Psoas muscle (tissue), 7 donors: ENCODE measurements at regions not wholly inside any gene's neighbourhood (a gene's known extent, or its start where the extent isn't known, plus 50 kb on each side); places are given as distances from the start of the nearest gene placed in this dataset.

Source experiments
- ATAC-seq, 4 donors: fragments of 200-7000 bp; cut with Tn5 transposase; one replicate each; pipeline ENCODE4 v1.9.1; 2020; ENCODE audit warnings: moderate library complexity in 3 of 4, mild to moderate bottlenecking in 2 of 4
- DNase-seq, 2 donors: peaks; one replicate each; pipeline ENCODE4 v3.0.0-alpha.2; 2020
- H3K27ac ChIP-seq: fragments of 200-600 bp; one replicate; pipeline ENCODE4 v1.8.0; 2022
- H3K27me3 ChIP-seq, 3 donors: fragments of 200-600 bp in 1 of 3; one replicate each; pipeline versions ENCODE4 v1.6.1 to v1.8.0; 2013 to 2022; ENCODE audit warnings: low read length in 2 of 3, mild to moderate bottlenecking in 2 of 3, moderate library complexity in 1 of 3; ENCODE audit not compliant: insufficient read depth in 3 of 3
- H3K36me3 ChIP-seq, 2 donors: fragments of 200-600 bp in 1 of 2; one replicate each; pipeline versions ENCODE4 v1.6.1 to v1.8.0; 2013 to 2022; ENCODE audit warnings: low read depth in 1 of 2, mild to moderate bottlenecking in 1 of 2, moderate library complexity in 1 of 2; ENCODE audit not compliant: insufficient read depth in 1 of 2
- H3K4me1 ChIP-seq: fragments of 200-600 bp; one replicate; pipeline ENCODE4 v1.8.0; 2022
- H3K4me3 ChIP-seq: fragments of 200-600 bp; one replicate; pipeline ENCODE4 v1.8.0; 2022; ENCODE audit warnings: mild to moderate bottlenecking
- H3K9me3 ChIP-seq: fragments of 200-600 bp; one replicate; pipeline ENCODE4 v1.8.0; 2022
- WGBS, 3 donors: extraction: QIAGEN DNeasy Blood & Tissue Kit; methylation state at CpG; one replicate each; pipeline versions ENCODE4 v1.1.6 to v1.1.7; 2013; 5-methylcytosine and 5-hydroxymethylcytosine counted together
- intact Hi-C, 2 donors: fragments of 100-400 bp; cut with DNase I; formaldehyde crosslinking; loops; one replicate each; pipeline versions ENCODE4 v1.11.0 to v1.14.2; 2022
- TF ChIP-seq, protein P1 (sequence below): fragments of 200-600 bp; IDR thresholded peaks from one replicate; pipeline ENCODE4 v1.8.0; 2022; ENCODE audit warnings: antibody characterized with exemption
- donor health status: healthy with polysubstance abuse.
- donor health status: DM: no; HTN: no; CAD: no; lungs with moderate emphysema.
- donor health status: Bipolar disorder and iron deficiency.
- donor health status: healthy.
- donor health status: DM: yes; HTN: yes; CAD: no.
- donor health status: DM: no; HTN: no; CAD: no.
- donor health status: DM: yes; HTN: yes; CAD: no.

DNA sequence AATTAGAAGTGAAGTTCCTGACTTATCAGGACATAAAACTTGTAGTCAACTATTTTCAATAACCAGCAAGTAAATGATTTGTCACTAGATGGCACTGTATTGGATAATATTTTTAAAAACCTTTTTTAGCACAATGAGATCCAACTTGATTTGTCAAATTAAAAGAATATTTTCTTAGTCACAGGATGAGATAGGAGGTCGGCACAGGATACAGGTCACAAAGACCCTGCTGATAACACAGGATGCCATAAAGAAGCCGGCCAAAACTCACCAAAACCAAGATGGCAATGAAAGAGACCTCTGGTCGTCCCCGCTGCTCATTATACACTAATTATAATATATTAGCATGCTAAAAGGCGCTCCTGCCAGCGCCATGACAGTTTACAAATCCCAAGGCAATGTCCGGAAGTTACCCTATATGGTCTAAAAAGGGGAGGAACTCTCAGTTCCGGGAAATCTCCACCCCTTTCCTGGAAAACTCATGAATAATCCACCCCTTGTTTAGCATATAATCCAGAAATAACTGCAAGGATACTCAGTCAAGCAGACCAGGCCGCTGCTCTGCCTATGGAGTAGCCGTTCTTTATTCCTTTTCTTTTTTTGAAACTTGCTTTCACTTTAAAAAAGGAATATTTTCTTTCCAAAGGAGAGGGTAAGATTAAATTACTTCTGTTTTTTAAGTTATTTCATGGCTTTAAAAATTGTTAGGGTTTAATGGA is 255.7 kb upstream of the MKLN1 start:
- 54 to 59% (median 55%) methylated on average over 10 of the region's 10 CpGs for WGBS, 3 donors
- peak; percentile 19 to 50 (median 42) for ATAC-seq
- TF ChIP-seq, protein P1, sequence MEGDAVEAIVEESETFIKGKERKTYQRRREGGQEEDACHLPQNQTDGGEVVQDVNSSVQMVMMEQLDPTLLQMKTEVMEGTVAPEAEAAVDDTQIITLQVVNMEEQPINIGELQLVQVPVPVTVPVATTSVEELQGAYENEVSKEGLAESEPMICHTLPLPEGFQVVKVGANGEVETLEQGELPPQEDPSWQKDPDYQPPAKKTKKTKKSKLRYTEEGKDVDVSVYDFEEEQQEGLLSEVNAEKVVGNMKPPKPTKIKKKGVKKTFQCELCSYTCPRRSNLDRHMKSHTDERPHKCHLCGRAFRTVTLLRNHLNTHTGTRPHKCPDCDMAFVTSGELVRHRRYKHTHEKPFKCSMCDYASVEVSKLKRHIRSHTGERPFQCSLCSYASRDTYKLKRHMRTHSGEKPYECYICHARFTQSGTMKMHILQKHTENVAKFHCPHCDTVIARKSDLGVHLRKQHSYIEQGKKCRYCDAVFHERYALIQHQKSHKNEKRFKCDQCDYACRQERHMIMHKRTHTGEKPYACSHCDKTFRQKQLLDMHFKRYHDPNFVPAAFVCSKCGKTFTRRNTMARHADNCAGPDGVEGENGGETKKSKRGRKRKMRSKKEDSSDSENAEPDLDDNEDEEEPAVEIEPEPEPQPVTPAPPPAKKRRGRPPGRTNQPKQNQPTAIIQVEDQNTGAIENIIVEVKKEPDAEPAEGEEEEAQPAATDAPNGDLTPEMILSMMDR: peak; percentile 33
- Histone ChIP-seq H3K27ac (peak overlapping the region; percentile 72), H3K4me1 (peaks cover 67% of the 10 kb centered on the region), H3K36me3 (peaks cover 0 to 45% of the 10 kb centered on the region in 2 donors), H3K9me3 (no peaks in the 10 kb centered on the region), H3K27me3 (no peaks in the 10 kb centered on the region), H3K4me3 (peak overlapping the region; percentile 39)
- intact Hi-C loops: no loop called here
- peak; percentile 30 to 54 for DNase-seq

- peak overlapping the region; percentile 72 for H3K27ac ChIP-seq
Observed at GRCh38 chr7:131072505-131073091, 255.1 kb upstream of the MKLN1 start.

GRCh38 chr7:131074043-131074442 is 253.6 kb upstream of the MKLN1 start:
- peak overlapping the region; percentile 53 for H3K27ac ChIP-seq
- no peaks in the 10 kb centered on the region for H3K27me3 ChIP-seq
- DNase-seq: no peak
- no peaks in the 10 kb centered on the region for H3K9me3 ChIP-seq
- WGBS, 3 donors: 93 to 100% (median 97%) methylated on average over 1 of the region's 1 CpG
- ATAC-seq: no peak
- H3K4me3 ChIP-seq: no peak overlapping the region
- H3K4me1 ChIP-seq: peaks cover 57% of the 10 kb centered on the region
- TF ChIP-seq, protein P1: no peak
- intact Hi-C loops: no loop called here
- peaks cover 0 to 36% of the 10 kb centered on the region in 2 donors for H3K36me3 ChIP-seq

More at GRCh38 chr7:131072505-131073091, 255.1 kb upstream of the MKLN1 start:
- TF ChIP-seq, protein P1: no peak
- DNase-seq: no peak
- Histone ChIP-seq H3K9me3 (no peaks in the 10 kb centered on the region), H3K27me3 (no peaks in the 10 kb centered on the region), H3K4me3 (peak overlapping the region; percentile 39), H3K4me1 (peaks cover 67% of the 10 kb centered on the region), H3K36me3 (peaks cover 0 to 45% of the 10 kb centered on the region in 2 donors)
- peak; percentile 2 to 19 (median 14) for ATAC-seq
- 62 to 77% (median 66%) methylated on average over 5 of the region's 5 CpGs for WGBS, 3 donors
- intact Hi-C loops: no loop called here

GRCh38 chr7:131074585-131074984 is 253.1 kb upstream of the MKLN1 start:
- WGBS, 3 donors: 63 to 90% (median 68%) methylated on average over 4 of the region's 4 CpGs
- no peak for ATAC-seq
- no peak for DNase-seq
- H3K4me1 ChIP-seq: peaks cover 54% of the 10 kb centered on the region
- no peak overlapping the region for H3K4me3 ChIP-seq
- peak overlapping the region; percentile 53 for H3K27ac ChIP-seq
- TF ChIP-seq, protein P1: no peak
- intact Hi-C loops: no loop called here
- H3K36me3 ChIP-seq: peaks cover 0 to 40% of the 10 kb centered on the region in 2 donors
- H3K9me3 ChIP-seq: no peaks in the 10 kb centered on the region
- no peaks in the 10 kb centered on the region for H3K27me3 ChIP-seq
